GM18511 (cell line): ENCODE measurements at regions not wholly inside any gene's neighbourhood (a gene's known extent, or its start where the extent isn't known, plus 50 kb on each side); places are given as distances from the start of the nearest gene placed in this dataset.

Experiments
- ATAC-seq: cut with Tn5 transposase; IDR thresholded peaks from one replicate; pipeline ENCODE4 v1.9.1; 2021; ENCODE audit warnings: mild to moderate bottlenecking, moderate library complexity; ENCODE audit not compliant: unreplicated experiment

GRCh38 chr2:168373468-168373867 is 82.6 kb upstream of the CERS6 start:
- ATAC-seq = no peak

- no peak for ATAC-seq
Observed at GRCh38 chr2:168375195-168375798, 80.8 kb upstream of the CERS6 start.

DNA sequence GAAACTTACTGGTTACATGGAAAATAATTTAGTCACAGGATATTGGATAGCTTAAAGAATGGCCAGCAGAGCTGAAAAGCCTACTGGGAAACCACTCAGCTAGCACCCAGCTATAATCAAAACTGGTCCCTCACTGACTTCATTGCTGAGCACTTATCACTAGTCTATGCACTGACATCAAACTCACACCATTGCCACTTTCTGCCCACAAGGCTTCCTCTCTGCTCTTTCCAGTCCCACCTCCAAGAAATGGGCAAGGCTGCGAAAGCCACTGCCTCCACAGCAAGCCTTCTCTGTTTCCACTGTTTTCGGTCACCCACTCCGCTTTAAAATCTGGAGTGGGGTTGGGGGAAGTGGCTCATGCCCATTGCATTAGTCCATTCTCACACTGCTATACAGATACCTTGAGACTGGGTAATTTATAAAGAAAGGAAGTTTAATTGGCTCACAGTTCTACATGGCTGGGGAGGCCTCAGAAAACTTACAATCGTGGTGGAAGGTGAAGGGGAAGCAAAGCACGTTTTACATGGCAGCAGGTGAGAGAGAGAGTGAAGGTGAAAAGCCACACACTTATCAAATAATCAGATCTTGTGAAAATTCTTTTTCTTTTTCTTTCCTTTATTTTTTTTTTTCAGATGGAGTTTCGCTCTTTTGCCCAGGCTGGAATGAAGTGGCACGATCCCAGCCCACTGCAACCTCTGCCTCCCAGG is 77.0 kb upstream of the CERS6 start:
- ATAC-seq = no peak

DNA sequence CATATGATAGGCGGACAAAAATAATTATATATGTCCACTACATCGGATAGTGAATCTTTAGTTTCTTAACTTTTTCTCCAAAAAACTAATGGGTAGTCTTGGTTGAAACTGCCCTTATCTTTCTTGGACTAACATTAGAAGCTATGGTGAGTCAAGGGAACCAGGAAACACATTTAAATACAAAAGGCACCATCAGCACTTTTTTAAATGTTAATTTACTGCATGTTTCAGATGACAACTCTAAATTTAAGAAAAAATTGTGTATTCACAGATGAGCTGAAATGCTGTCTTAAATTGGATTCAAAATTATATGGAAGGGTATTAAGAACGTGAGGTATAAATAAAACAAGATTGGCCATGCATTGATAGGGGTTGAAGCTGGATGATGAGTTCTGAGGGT is 75.6 kb upstream of the CERS6 start:
- ATAC-seq = no peak

DNA sequence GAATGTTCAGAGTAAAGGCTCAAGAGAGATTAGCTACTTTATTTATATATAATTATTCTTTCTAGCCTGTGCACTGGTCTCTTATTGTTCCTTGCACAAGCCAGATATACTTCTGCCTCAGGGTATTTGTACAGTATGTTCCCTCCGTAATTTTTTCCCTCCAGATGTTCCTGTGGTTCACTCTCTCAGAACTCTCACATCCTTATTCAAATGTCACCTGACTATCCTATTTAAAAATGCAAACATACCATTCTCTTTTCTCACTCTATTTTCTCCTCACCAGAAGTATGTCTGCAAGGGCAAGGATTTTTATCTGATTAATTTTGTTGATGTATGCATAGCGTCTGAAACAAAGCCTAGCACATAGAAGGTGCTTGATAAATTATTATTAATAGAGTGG is 64.0 kb upstream of the CERS6 start:
- ATAC-seq = no peak

DNA sequence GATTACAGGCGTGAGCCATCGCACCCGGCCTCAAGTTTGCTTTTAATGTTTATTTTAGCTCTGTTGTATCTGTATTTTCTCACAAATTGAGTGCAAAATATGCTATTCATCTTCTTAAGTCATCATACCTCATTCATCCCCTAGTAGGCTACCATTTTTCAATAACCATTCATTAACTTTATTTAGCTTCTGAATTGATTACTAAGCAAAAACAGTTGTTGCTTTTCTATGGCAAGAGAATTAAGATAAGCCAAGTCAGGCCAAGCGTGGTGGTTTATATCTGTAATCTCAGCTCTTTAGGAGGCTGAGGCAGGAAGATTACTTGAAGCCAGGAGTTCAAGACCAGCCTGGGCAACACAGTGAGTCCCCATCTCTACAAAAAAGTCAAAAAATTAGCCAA is 63.3 kb upstream of the CERS6 start:
- ATAC-seq = no peak

DNA sequence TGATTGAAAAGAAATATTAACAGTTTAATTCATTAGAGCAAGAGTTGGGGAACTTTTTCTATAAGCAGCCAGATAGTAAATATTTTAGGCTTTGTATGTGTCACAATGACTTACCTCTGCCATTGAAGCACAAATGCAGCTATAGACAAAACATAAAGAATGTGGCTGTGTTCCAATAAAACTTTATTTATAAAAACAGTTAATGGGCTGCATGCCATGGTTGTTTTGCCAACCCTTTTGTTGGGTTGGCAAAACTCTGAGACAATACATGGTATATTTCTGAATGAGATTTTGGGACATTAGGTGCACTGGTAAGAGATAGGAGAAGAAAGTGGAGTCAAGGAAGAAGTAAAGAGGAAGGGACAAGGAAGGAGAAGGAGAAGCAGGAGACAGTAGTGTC is 61.8 kb upstream of the CERS6 start:
- no peak for ATAC-seq

GRCh38 chr2:168396131-168396530 is 59.9 kb upstream of the CERS6 start:
- ATAC-seq = no peak

DNA sequence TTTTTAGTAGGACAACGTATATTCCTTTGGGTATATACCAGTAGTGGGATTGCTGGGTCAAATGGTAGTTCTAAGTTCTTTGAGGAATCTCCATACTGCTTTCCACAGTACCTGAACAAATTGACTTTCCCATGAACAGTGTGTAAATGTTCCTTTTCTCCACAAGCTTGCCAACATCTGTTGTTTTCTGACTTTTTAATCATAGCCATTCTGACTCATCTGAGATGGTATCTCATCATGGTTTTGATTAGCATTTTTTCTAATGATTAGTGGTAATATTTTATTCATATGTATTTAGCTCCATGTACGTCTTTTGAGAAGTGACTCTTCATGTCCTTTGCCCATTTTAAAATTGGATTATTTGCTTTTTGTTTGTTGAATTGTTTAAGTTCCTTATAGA is 58.4 kb upstream of the CERS6 start:
- no peak for ATAC-seq

- ATAC-seq = no peak
Observed at GRCh38 chr2:168401048-168401556, 55.0 kb upstream of the CERS6 start.

DNA sequence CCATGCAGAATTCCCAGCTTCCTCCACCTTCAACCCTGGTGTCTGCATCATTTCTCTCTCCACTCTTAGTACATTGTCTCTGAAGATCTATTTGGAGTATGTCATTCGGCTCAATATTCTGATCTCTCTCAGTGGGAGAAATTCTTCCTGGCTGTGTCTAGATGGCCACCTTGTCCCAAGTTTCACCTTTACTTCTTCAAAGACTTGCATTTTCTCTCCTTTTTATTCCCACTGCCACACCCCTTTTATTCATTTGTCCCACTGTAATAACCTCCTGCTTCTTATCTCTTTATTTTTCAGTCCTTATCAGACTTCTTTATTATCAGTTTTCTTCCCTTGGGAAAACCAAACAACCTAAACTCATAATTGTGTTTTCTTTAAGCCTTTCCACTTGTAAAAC is 54.3 kb upstream of the CERS6 start:
- ATAC-seq = no peak

DNA sequence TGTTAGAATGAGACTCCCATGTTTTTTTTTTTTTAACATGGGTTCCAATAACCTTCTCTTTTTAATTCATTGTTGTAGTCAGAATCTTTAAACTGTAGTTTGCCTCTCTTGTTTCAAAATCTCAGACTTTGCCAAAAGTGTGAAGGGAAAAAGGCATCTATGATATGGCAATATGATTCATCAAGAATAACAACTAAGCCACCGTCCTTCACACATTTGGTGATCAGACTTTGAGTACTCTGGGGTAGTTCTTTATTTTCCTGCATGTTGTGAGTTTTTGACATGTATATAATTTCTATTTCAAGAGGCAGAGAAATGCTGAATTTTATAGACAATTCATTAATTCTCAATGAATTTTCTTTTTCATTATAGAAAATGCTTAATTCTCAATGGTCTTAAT is 53.5 kb upstream of the CERS6 start:
- no peak for ATAC-seq

DNA sequence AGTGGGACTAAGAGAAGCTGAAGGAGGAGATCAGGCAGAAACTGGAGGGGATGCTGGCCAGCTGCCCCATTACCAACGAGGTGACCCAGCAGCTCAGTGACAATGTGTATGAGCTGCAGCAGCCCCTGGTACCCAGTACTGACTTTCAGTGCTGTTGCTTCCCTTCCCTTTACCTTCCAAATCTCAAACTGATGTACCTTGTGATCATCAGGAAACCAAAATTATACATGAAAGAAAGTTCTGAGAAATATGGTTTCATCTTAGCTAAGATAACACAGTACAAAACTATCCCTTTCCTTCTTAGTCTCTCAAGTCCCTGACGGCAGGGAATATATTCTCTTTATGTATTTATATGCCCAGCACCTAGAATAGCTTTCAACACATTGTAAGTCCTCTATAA is 52.3 kb upstream of the CERS6 start:
- no peak for ATAC-seq

GRCh38 chr2:168404764-168405163 is 51.3 kb upstream of the CERS6 start:
- no peak for ATAC-seq
